SK-N-SH (cell line): ENCODE measurements at regions not wholly inside any gene's neighbourhood (a gene's known extent, or its start where the extent isn't known, plus 50 kb on each side); places are given as distances from the start of the nearest gene placed in this dataset.
A peak's percentile ranks its signal among the peaks of the same experiment; 100 is the strongest.
"Not testable (repeated sequence)": the region's sequence is repeated elsewhere in the genome, so short reads cannot be mapped to it uniquely, and the experiment has no call there.

Experiments used
- CTCF ChIA-PET: fragments of 300-600, 350-600 bp; formaldehyde crosslinking; extraction: SDS; loops from one replicate; lab custom pipeline; 2021; lab: Yijun Ruan, JAX
- POLR2A ChIA-PET: fragments of 350-600 bp; sonication (Branson Sonifier 250); formaldehyde crosslinking; extraction: SDS; loops from one replicate; lab custom pipeline; 2020; ENCODE audit warnings: antibody characterized with exemption, inconsistent platforms; lab: Yijun Ruan, JAX
- DNase-seq: peaks from one replicate; pipeline ENCODE4 v3.0.0; 2012
- H2AFZ ChIP-seq: fragments of 200-600 bp; sonication (generic); 2 replicates; pipeline ENCODE4 v1.8.1; 2016; ENCODE audit warnings: antibody characterized with exemption, mild to moderate bottlenecking, low read depth
- H3F3A ChIP-seq: fragments of 200-600 bp; sonication (generic); replicated peaks from 2 replicates; pipeline ENCODE3; 2016; ENCODE audit warnings: antibody characterized with exemption, mild to moderate bottlenecking; ENCODE audit not compliant: insufficient read depth
- H3K27ac ChIP-seq, 2 experiments: fragments of 200-500 bp in 1 of 2; fragments of 200-600 bp in 1 of 2; sonication (Bioruptor generic) in 1 of 2; sonication (generic), shearing (Covaris generic) in 1 of 2; 2 replicates each; pipeline versions ENCODE4 v1.5.1 to v1.6.1; 2014 to 2016; ENCODE audit warnings: low read depth in 2 of 2, inconsistent platforms in 1 of 2, low read length in 1 of 2, mild to moderate bottlenecking in 1 of 2, mixed read lengths in 1 of 2
- H3K27me3 ChIP-seq: fragments of 200-600 bp; sonication (generic), shearing (Covaris generic); 2 replicates; pipeline ENCODE4 v1.6.1; 2016; ENCODE audit warnings: mixed run types; ENCODE audit not compliant: insufficient read depth
- H3K36me3 ChIP-seq, 2 experiments: fragments of 200-500 bp in 1 of 2; fragments of 200-600 bp in 1 of 2; sonication (Bioruptor generic) in 1 of 2; sonication (generic) in 1 of 2; replicated peaks in 1 of 2; 2 replicates each; pipeline versions ENCODE3 to v1.5.1; 2014 to 2016; ENCODE audit warnings: low read length in 1 of 2, mild to moderate bottlenecking in 1 of 2; ENCODE audit not compliant: insufficient read depth in 2 of 2, control insufficient read depth in 1 of 2
- H3K4me1 ChIP-seq, 2 experiments: fragments of 200-500 bp in 1 of 2; fragments of 200-600 bp in 1 of 2; sonication (Bioruptor generic) in 1 of 2; sonication (generic), shearing (Covaris generic) in 1 of 2; 2 replicates each; pipeline versions ENCODE4 v1.5.1 to v1.6.1; 2014 to 2016; ENCODE audit warnings: low read depth in 1 of 2, low read length in 1 of 2, mixed run types in 1 of 2; ENCODE audit not compliant: insufficient read depth in 2 of 2, control insufficient read depth in 1 of 2
- H3K4me2 ChIP-seq: fragments of 200-600 bp; sonication (generic), shearing (Covaris generic); 2 replicates; pipeline ENCODE4 v1.6.1; 2017; ENCODE audit warnings: mixed run types
- H3K4me3 ChIP-seq, 2 experiments: fragments of 200-500 bp in 1 of 2; fragments of 200-600 bp in 1 of 2; sonication (Bioruptor generic) in 1 of 2; sonication (generic), shearing (Covaris generic) in 1 of 2; 2 replicates each; pipeline versions ENCODE4 v1.5.1 to v1.8.1; 2014 to 2016; ENCODE audit warnings: low read depth in 2 of 2, inconsistent platforms in 1 of 2, low read length in 1 of 2, mild to moderate bottlenecking in 1 of 2, mixed read lengths in 1 of 2, moderate library complexity in 1 of 2
- H3K79me2 ChIP-seq: fragments of 200-600 bp; sonication (generic); 2 replicates; pipeline ENCODE4 v1.8.1; 2017; ENCODE audit warnings: mild to moderate bottlenecking; ENCODE audit not compliant: insufficient read depth
- H3K9ac ChIP-seq: fragments of 200-600 bp; sonication (generic); 2 replicates; pipeline ENCODE4 v1.6.1; 2017; ENCODE audit warnings: mixed run types
- H3K9me2 ChIP-seq: fragments of 200-600 bp; sonication (generic); 2 replicates; pipeline ENCODE4 v1.6.1; 2017; ENCODE audit warnings: mixed run types
- H3K9me3 ChIP-seq: fragments of 200-600 bp; sonication (generic); 2 replicates; pipeline ENCODE4 v1.6.1; 2017; ENCODE audit warnings: mixed run types, mild to moderate bottlenecking, moderate library complexity
- H4K20me1 ChIP-seq: fragments of 200-600 bp; sonication (generic); 2 replicates; pipeline ENCODE4 v1.6.1; 2017; ENCODE audit warnings: mild to moderate bottlenecking, mixed run types; ENCODE audit not compliant: insufficient read depth
- CHD2 ChIP-seq: fragments of 150-350 bp; IDR thresholded peaks from 2 replicates; pipeline ENCODE4 v1.6.1; 2018; ENCODE audit warnings: low read length; ENCODE audit not compliant: partially characterized antibody
- EZH2phosphoT487 ChIP-seq: fragments of 200-600 bp; sonication (generic); IDR thresholded peaks from 2 replicates; pipeline ENCODE4 v1.6.1; 2017; ENCODE audit warnings: low read depth, mixed run types, mild to moderate bottlenecking, antibody characterized with exemption, moderate library complexity, borderline replicate concordance
- FOXJ3 ChIP-seq: sonication (generic); formaldehyde crosslinking; IDR thresholded peaks from 2 replicates; pipeline ENCODE4 v1.5.1; 2020; ENCODE audit warnings: mild to moderate bottlenecking, missing genetic modification reagents
- FOXM1 ChIP-seq: IDR thresholded peaks from 2 replicates; pipeline ENCODE4 v1.4.0; 2012; ENCODE audit warnings: low read depth, mild to moderate bottlenecking
- JUND ChIP-seq: IDR thresholded peaks from 2 replicates; pipeline ENCODE4 v1.4.0; 2012
- MEF2A ChIP-seq: IDR thresholded peaks from 2 replicates; pipeline ENCODE4 v1.4.0; 2012; ENCODE audit warnings: low read depth, borderline replicate concordance
- MXI1 ChIP-seq: IDR thresholded peaks from 2 replicates; pipeline ENCODE4 v1.6.1; 2012; ENCODE audit warnings: mild to moderate bottlenecking, low read depth, low read length, improper control_type of control experiment
- NRF1 ChIP-seq: IDR thresholded peaks from 2 replicates; pipeline ENCODE4 v1.6.1; 2012; ENCODE audit warnings: low read depth, mild to moderate bottlenecking, low read length
- POLR2AphosphoS5 ChIP-seq: IDR thresholded peaks from 2 replicates; pipeline ENCODE4 v1.6.1; 2012; ENCODE audit warnings: low read depth, low read length
- RAD21 ChIP-seq: IDR thresholded peaks from 2 replicates; pipeline ENCODE4 v1.6.1; 2012; ENCODE audit warnings: mild to moderate bottlenecking, low read length
- RCOR1 ChIP-seq: fragments of 150-350 bp; IDR thresholded peaks from 2 replicates; pipeline ENCODE4 v1.6.1; 2017; ENCODE audit warnings: antibody characterized with exemption, low read length
- SIN3A ChIP-seq: IDR thresholded peaks from 2 replicates; pipeline ENCODE4 v1.6.1; 2012; ENCODE audit warnings: low read depth, mild to moderate bottlenecking, low read length, moderate library complexity, borderline replicate concordance
- SMC3 ChIP-seq: IDR thresholded peaks from 2 replicates; pipeline ENCODE4 v1.6.1; 2012; ENCODE audit warnings: low read depth, low read length, improper control_type of control experiment
- TAF1 ChIP-seq: IDR thresholded peaks from 2 replicates; pipeline ENCODE4 v1.6.1; 2012; ENCODE audit warnings: low read depth, mild to moderate bottlenecking, low read length, moderate library complexity, borderline replicate concordance
- WGBS: methylation state at CpG from one replicate; pipeline ENCODE4 v1.1.6; 2017; ENCODE audit warnings: low lambda C conversion rate; 5-methylcytosine and 5-hydroxymethylcytosine counted together
- TF ChIP-seq, protein P1 (sequence below): IDR thresholded peaks from 2 replicates; pipeline ENCODE4 v1.4.0; 2012; ENCODE audit warnings: low read depth, borderline replicate concordance
- TF ChIP-seq, protein P2 (sequence below): fragments of 200-600 bp; sonication (generic); IDR thresholded peaks from 2 replicates; pipeline ENCODE4 v1.6.1; 2017; ENCODE audit warnings: antibody characterized with exemption, mild to moderate bottlenecking, moderate library complexity
- TF ChIP-seq, protein P3 (sequence below): IDR thresholded peaks from 2 replicates; pipeline ENCODE4 v1.4.0; 2012; ENCODE audit warnings: low read depth
- TF ChIP-seq, protein P4 (sequence below): fragments of 150-350 bp; IDR thresholded peaks from 2 replicates; pipeline ENCODE4 v1.6.1; 2017; ENCODE audit warnings: antibody characterized with exemption, low read length, low read depth, borderline replicate concordance
- TF ChIP-seq, protein P5 (sequence below): IDR thresholded peaks from 2 replicates; pipeline ENCODE4; 2012
- TF ChIP-seq, protein P6 (sequence below): fragments of 150-350 bp; IDR thresholded peaks from 2 replicates; pipeline ENCODE4 v1.6.1; 2016; ENCODE audit warnings: mild to moderate bottlenecking, low read depth, low read length

DNA sequence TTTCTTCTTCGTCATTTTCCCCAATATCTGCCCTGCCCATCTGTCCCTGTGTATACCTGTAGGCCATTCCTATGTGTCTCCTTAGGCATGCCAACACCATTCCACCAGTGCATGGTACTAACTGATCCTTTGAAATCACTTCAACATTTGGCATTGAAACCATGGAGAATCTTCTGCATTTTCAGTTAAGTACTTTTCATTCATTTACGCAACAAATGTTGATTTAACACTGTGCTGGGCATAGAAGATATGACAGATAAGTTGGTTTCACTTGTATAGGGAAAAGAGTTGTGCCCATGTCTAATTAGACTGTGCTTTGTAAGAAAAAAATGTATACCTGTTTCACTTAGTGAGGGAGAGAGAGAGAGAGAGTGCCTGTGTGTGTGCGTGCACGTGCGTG lies 77.9 kb upstream of the FLT1 start:
- Histone ChIP-seq H3K27ac (no peak overlapping the region), H3K36me3 (no peaks in the 10 kb centered on the region), H3K4me3 (no peak overlapping the region), H3K79me2 (no peaks in the 10 kb centered on the region), H3K9me2 (no peaks in the 10 kb centered on the region), H2AFZ (0 out of 2 replicates have a peak overlapping the region, but pooled peaks have one; percentile 30), H3K4me1 (peaks cover 7 to 9% of the 10 kb centered on the region in 2 experiments; a peak in 2 of 4 replicates), H3K9ac (no peak overlapping the region), H3K9me3 (no peaks in the 10 kb centered on the region), H4K20me1 (no peaks in the 10 kb centered on the region), H3K4me2 (no peak overlapping the region), H3K27me3 (no peaks in the 10 kb centered on the region), H3F3A (peaks cover 7% of the 10 kb centered on the region)
- DNase-seq = no peak
- CTCF ChIA-PET = no interaction called here
- TF ChIP-seq JUND (no peak), MXI1 (no peak), TAF1 (no peak), SIN3A (no peak), MEF2A (no peak), RCOR1 (no peak), SMC3 (no peak), NRF1 (no peak), FOXM1 (no peak), CHD2 (no peak), EZH2phosphoT487 (no peak), FOXJ3 (CRISPR knock-in tag) (no peak), POLR2AphosphoS5 (no peak), RAD21 (no peak)
- TF ChIP-seq, protein P1, sequence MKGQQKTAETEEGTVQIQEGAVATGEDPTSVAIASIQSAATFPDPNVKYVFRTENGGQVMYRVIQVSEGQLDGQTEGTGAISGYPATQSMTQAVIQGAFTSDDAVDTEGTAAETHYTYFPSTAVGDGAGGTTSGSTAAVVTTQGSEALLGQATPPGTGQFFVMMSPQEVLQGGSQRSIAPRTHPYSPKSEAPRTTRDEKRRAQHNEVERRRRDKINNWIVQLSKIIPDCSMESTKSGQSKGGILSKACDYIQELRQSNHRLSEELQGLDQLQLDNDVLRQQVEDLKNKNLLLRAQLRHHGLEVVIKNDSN = no peak
- TF ChIP-seq, protein P2, sequence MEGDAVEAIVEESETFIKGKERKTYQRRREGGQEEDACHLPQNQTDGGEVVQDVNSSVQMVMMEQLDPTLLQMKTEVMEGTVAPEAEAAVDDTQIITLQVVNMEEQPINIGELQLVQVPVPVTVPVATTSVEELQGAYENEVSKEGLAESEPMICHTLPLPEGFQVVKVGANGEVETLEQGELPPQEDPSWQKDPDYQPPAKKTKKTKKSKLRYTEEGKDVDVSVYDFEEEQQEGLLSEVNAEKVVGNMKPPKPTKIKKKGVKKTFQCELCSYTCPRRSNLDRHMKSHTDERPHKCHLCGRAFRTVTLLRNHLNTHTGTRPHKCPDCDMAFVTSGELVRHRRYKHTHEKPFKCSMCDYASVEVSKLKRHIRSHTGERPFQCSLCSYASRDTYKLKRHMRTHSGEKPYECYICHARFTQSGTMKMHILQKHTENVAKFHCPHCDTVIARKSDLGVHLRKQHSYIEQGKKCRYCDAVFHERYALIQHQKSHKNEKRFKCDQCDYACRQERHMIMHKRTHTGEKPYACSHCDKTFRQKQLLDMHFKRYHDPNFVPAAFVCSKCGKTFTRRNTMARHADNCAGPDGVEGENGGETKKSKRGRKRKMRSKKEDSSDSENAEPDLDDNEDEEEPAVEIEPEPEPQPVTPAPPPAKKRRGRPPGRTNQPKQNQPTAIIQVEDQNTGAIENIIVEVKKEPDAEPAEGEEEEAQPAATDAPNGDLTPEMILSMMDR = no peak
- TF ChIP-seq, protein P3, sequence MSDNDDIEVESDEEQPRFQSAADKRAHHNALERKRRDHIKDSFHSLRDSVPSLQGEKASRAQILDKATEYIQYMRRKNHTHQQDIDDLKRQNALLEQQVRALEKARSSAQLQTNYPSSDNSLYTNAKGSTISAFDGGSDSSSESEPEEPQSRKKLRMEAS = no peak
- TF ChIP-seq, protein P4, sequence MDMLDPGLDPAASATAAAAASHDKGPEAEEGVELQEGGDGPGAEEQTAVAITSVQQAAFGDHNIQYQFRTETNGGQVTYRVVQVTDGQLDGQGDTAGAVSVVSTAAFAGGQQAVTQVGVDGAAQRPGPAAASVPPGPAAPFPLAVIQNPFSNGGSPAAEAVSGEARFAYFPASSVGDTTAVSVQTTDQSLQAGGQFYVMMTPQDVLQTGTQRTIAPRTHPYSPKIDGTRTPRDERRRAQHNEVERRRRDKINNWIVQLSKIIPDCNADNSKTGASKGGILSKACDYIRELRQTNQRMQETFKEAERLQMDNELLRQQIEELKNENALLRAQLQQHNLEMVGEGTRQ = no peak
- TF ChIP-seq, protein P5, sequence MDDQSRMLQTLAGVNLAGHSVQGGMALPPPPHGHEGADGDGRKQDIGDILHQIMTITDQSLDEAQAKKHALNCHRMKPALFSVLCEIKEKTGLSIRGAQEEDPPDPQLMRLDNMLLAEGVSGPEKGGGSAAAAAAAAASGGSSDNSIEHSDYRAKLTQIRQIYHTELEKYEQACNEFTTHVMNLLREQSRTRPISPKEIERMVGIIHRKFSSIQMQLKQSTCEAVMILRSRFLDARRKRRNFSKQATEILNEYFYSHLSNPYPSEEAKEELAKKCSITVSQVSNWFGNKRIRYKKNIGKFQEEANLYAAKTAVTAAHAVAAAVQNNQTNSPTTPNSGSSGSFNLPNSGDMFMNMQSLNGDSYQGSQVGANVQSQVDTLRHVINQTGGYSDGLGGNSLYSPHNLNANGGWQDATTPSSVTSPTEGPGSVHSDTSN = no peak
- TF ChIP-seq, protein P6, sequence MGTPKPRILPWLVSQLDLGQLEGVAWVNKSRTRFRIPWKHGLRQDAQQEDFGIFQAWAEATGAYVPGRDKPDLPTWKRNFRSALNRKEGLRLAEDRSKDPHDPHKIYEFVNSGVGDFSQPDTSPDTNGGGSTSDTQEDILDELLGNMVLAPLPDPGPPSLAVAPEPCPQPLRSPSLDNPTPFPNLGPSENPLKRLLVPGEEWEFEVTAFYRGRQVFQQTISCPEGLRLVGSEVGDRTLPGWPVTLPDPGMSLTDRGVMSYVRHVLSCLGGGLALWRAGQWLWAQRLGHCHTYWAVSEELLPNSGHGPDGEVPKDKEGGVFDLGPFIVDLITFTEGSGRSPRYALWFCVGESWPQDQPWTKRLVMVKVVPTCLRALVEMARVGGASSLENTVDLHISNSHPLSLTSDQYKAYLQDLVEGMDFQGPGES = no peak
- POLR2A ChIA-PET = no interaction called here
- 86% methylated on average over 5 of the region's 5 CpGs for WGBS

DNA sequence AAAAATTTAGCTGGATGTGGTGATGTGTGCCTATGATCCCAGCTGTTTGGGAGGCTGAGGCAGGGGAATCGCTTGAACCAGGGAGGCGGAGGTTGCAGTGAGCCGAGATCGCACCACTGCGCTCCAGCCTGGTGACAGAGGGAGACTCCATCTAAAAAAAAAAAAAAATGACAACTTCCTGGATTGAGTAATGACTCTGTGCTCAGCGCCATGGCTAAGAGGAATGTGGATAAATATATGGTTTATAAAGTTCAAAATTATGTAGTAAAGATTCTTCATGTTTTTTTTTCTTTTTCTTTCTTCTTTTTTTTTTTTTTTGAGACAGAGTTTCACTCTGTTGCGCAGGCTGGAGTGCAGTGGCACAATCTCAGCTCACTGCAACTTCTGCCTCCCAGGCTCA lies 75.4 kb upstream of the FLT1 start:
- CTCF ChIA-PET = not testable (repeated sequence)

More for the DNA sequence above, 75.4 kb upstream of the FLT1 start:
- H3K36me3 ChIP-seq, H3K9me3 ChIP-seq, H3K4me1 ChIP-seq, H3K4me3 ChIP-seq, H2AFZ ChIP-seq, H3F3A ChIP-seq, H3K9ac ChIP-seq, H4K20me1 ChIP-seq, H3K79me2 ChIP-seq, DNase-seq, H3K27ac ChIP-seq, H3K27me3 ChIP-seq, H3K4me2 ChIP-seq, POLR2A ChIA-PET, H3K9me2 ChIP-seq: not testable (repeated sequence)
- whole genome bisulfite sequencing = 39% methylated on average over 7 of the region's 7 CpGs
